ENCODE measurements at regions not wholly inside any gene's neighbourhood (a gene's known extent, or its start where the extent isn't known, plus 50 kb on each side); places are given as distances from the start of the nearest gene placed in this dataset.

GRCh38 chr5:101783241-101784013 is 512.7 kb downstream of the SLCO4C1 start:
- ChIA-PET POLR2A (no interaction called here), CTCF (no interaction called here)
- H3K9me3 ChIP-seq (ENCODE audit: control insufficient read depth, insufficient read depth, low read depth, low read length): no peaks in the 10 kb centered on the region
- no peaks in the 10 kb centered on the region for H3K36me3 ChIP-seq (ENCODE audit: control insufficient read depth, insufficient read depth, low read length)
- no TSS peak for BruUV-seq (replicated peaks)
- H3K27me3 ChIP-seq (ENCODE audit: control insufficient read depth, insufficient read depth, low read length): no peaks in the 10 kb centered on the region
- H3K27ac ChIP-seq (ENCODE audit: low read length): no peak overlapping the region
- in situ Hi-C loops (cut with HindIII; ENCODE audit: low pct_unique_long_range_greater_than_20kb, low sequenced_read_pairs): no loop called here
- DNase-seq (ENCODE audit: low read depth, low spot score) (no peak), ATAC-seq (peak; percentile 51; the same call in 1 of the 2 replicates)
- H3K4me3 ChIP-seq (ENCODE audit: low read depth in 2 of 2, low read length in 2 of 2): peak overlapping the region; percentile 29 to 40
- no peaks in the 10 kb centered on the region for H3K4me1 ChIP-seq (ENCODE audit: control insufficient read depth, insufficient read depth, low read length)
- TF ChIP-seq POLR2AphosphoS5 (IDR thresholded peaks at IDR 0.05; ENCODE audit: low read depth, low read length): no peak
- no peak for TF ChIP-seq REST (IDR thresholded peaks at IDR 0.05; ENCODE audit: insufficient read depth in 1 of 2, low read depth in 2 of 2, low read length in 1 of 2)
- TF ChIP-seq SIN3A (IDR thresholded peaks at IDR 0.05; ENCODE audit: borderline replicate concordance, insufficient read depth, low read depth, low read length): no peak
- TF ChIP-seq TCF7L2 (IDR thresholded peaks at IDR 0.05; ENCODE audit: low read depth, low read length): no peak
- TF ChIP-seq CTCF (IDR thresholded peaks at IDR 0.05): no peak
- intact Hi-C loops (cut with micrococcal nuclease; ENCODE audit: unreplicated experiment): no loop called here

- Histone ChIP-seq H3K27me3 (ENCODE audit: control insufficient read depth, insufficient read depth, low read length) (no peaks in the 10 kb centered on the region), H3K9me3 (ENCODE audit: control insufficient read depth, insufficient read depth, low read depth, low read length) (no peaks in the 10 kb centered on the region), H3K27ac (ENCODE audit: low read length) (no peak overlapping the region), H3K4me3 (ENCODE audit: low read depth in 2 of 2, low read length in 2 of 2) (no peak overlapping the region; a peak in 1 of 4 replicates), H3K36me3 (ENCODE audit: control insufficient read depth, insufficient read depth, low read length) (no peaks in the 10 kb centered on the region), H3K4me1 (ENCODE audit: control insufficient read depth, insufficient read depth, low read length) (no peaks in the 10 kb centered on the region)
- TF ChIP-seq TCF7L2 (IDR thresholded peaks at IDR 0.05; ENCODE audit: low read depth, low read length) (no peak), REST (IDR thresholded peaks at IDR 0.05; ENCODE audit: insufficient read depth in 1 of 2, low read depth in 2 of 2, low read length in 1 of 2) (no peak), POLR2AphosphoS5 (IDR thresholded peaks at IDR 0.05; ENCODE audit: low read depth, low read length) (no peak), CTCF (IDR thresholded peaks at IDR 0.05) (no peak), SIN3A (IDR thresholded peaks at IDR 0.05; ENCODE audit: borderline replicate concordance, insufficient read depth, low read depth, low read length) (no peak)
- POLR2A ChIA-PET: no interaction called here
- ATAC-seq: no peak
- CTCF ChIA-PET: no interaction called here
- no TSS peak for BruUV-seq (replicated peaks)
- intact Hi-C loops (cut with micrococcal nuclease; ENCODE audit: unreplicated experiment): no loop called here
- in situ Hi-C loops (cut with HindIII; ENCODE audit: low pct_unique_long_range_greater_than_20kb, low sequenced_read_pairs): no loop called here
- no peak for DNase-seq (ENCODE audit: low read depth, low spot score)
Measured at GRCh38 chr5:101782352-101783103, 513.6 kb downstream of the SLCO4C1 start.
